H1 (cell line): ENCODE measurements at regions not wholly inside any gene's neighbourhood (a gene's known extent, or its start where the extent isn't known, plus 50 kb on each side); places are given as distances from the start of the nearest gene placed in this dataset.

Experiments
- CTCF ChIA-PET: fragments of 300-600 bp; sonication (Branson Sonifier 250); formaldehyde crosslinking; loops from one replicate; lab custom pipeline; 2021; ENCODE audit not compliant: partially characterized antibody; lab: Charles Lee
- POLR2A ChIA-PET: fragments of 300-600 bp; sonication (Branson Sonifier 250); formaldehyde crosslinking; loops from one replicate; lab custom pipeline; 2021; ENCODE audit warnings: inconsistent platforms; ENCODE audit not compliant: partially characterized antibody; lab: Charles Lee
- DNase-seq, 2 experiments: peaks; one replicate each; pipeline versions ENCODE4 v3.0.0 to v3.0.0-alpha.2; 2010 to 2022; ENCODE audit warnings: low spot score in 2 of 2, low read depth in 1 of 2, mixed read lengths in 1 of 2
- FAIRE-seq: peaks from 2 replicates; lab custom pipeline; 2011; peaks lifted over from hg19 to GRCh38; lab: Jason Lieb, UNC
- H2AFZ ChIP-seq: 2 replicates; pipeline ENCODE4 v1.8.1; 2012; ENCODE audit warnings: low read length, inconsistent platforms
- H2AK5ac ChIP-seq: 2 replicates; pipeline ENCODE4 v1.6.1; 2013; ENCODE audit warnings: low read depth, low read length
- H2BK120ac ChIP-seq: replicated peaks from 2 replicates; pipeline ENCODE3; 2013; ENCODE audit warnings: low read depth, low read length, inconsistent platforms
- H2BK12ac ChIP-seq: 2 replicates; pipeline ENCODE4 v1.6.1; 2013; ENCODE audit warnings: low read depth, low read length
- H2BK15ac ChIP-seq: 2 replicates; pipeline ENCODE4 v1.6.1; 2013; ENCODE audit warnings: low read length
- H2BK20ac ChIP-seq: 2 replicates; pipeline ENCODE4 v1.6.1; 2013; ENCODE audit warnings: low read length
- H2BK5ac ChIP-seq: 2 replicates; pipeline ENCODE4 v1.6.1; 2013; ENCODE audit warnings: low read depth, low read length
- H3K14ac ChIP-seq: 2 replicates; pipeline ENCODE4 v1.6.1; 2013; ENCODE audit warnings: inconsistent platforms; ENCODE audit not compliant: insufficient read length
- H3K18ac ChIP-seq: 2 replicates; pipeline ENCODE4 v1.6.1; 2013; ENCODE audit warnings: low read length; ENCODE audit errors: extremely low read depth
- H3K23ac ChIP-seq: 2 replicates; pipeline ENCODE4 v1.6.1; 2013; ENCODE audit warnings: inconsistent platforms; ENCODE audit not compliant: insufficient read length
- H3K23me2 ChIP-seq: 2 replicates; pipeline ENCODE4 v1.6.1; 2013; ENCODE audit warnings: low read depth, low read length
- H3K27ac ChIP-seq: 2 replicates; pipeline ENCODE4 v1.6.1; 2011; ENCODE audit warnings: low read depth, low read length, inconsistent platforms
- H3K27me3 ChIP-seq, 4 experiments: replicated peaks in 1 of 4; 1 replicate in 1 of 4; 2 replicates in 3 of 4; pipeline versions ENCODE4 v1.6.1 to v1.8.1; 2011 to 2013; ENCODE audit warnings: low read length in 3 of 4, mild to moderate bottlenecking in 3 of 4, inconsistent platforms in 2 of 4, mixed read lengths in 2 of 4, moderate library complexity in 1 of 4; ENCODE audit not compliant: control insufficient read depth in 3 of 4, insufficient read depth in 3 of 4; ENCODE audit errors: extremely low read depth in 1 of 4
- H3K36me3 ChIP-seq, 4 experiments: 2 replicates each; pipeline versions ENCODE4 v1.6.1 to v1.8.1; 2011 to 2013; ENCODE audit warnings: mild to moderate bottlenecking in 4 of 4, low read length in 3 of 4, moderate library complexity in 2 of 4, control low read depth in 1 of 4, inconsistent platforms in 1 of 4; ENCODE audit not compliant: insufficient read depth in 4 of 4, control insufficient read depth in 2 of 4
- H3K4ac ChIP-seq: replicated peaks from 2 replicates; pipeline ENCODE3; 2013; ENCODE audit warnings: low read length, low read depth, mixed read lengths, inconsistent platforms; ENCODE audit not compliant: insufficient read length
- H3K4me1 ChIP-seq, 4 experiments: replicated peaks in 1 of 4; 1 replicate in 1 of 4; 2 replicates in 3 of 4; pipeline versions ENCODE4 v1.6.1 to v1.8.1; 2011 to 2013; ENCODE audit warnings: low read length in 3 of 4, inconsistent platforms in 2 of 4, mixed read lengths in 1 of 4; ENCODE audit not compliant: insufficient read depth in 4 of 4, control insufficient read depth in 3 of 4
- H3K4me2 ChIP-seq, 2 experiments: 2 replicates each; pipeline versions ENCODE4 v1.6.1 to v1.8.1; 2011 to 2013; ENCODE audit warnings: low read depth in 2 of 2, low read length in 2 of 2, control low read depth in 1 of 2, inconsistent platforms in 1 of 2, mild to moderate bottlenecking in 1 of 2; ENCODE audit not compliant: insufficient read depth in 1 of 2
- H3K4me3 ChIP-seq, 4 experiments: fragments of 200-600, 300-600 bp in 1 of 4; sonication (generic), shearing (Covaris generic), sonication (Bioruptor Twin) in 1 of 4; 2 replicates each; pipeline versions ENCODE4 v1.5.1 to v1.8.1; 2011 to 2016; ENCODE audit warnings: low read length in 4 of 4, low read depth in 3 of 4, control low read depth in 2 of 4, inconsistent platforms in 2 of 4, mild to moderate bottlenecking in 2 of 4, mixed read lengths in 1 of 4, moderate library complexity in 1 of 4; ENCODE audit not compliant: insufficient read depth in 2 of 4; ENCODE audit errors: extremely low read depth in 1 of 4
- H3K56ac ChIP-seq: replicated peaks from 2 replicates; pipeline ENCODE3; 2013; ENCODE audit warnings: low read depth, mild to moderate bottlenecking, mixed read lengths, low read length, inconsistent platforms; ENCODE audit not compliant: insufficient read length
- H3K79me1 ChIP-seq: 2 replicates; pipeline ENCODE4 v1.6.1; 2013; ENCODE audit warnings: low read depth, low read length, control low read depth
- H3K79me2 ChIP-seq, 2 experiments: 2 replicates each; pipeline versions ENCODE4 v1.6.1 to v1.8.1; 2012 to 2013; ENCODE audit warnings: low read length in 2 of 2, mild to moderate bottlenecking in 2 of 2, inconsistent platforms in 1 of 2; ENCODE audit not compliant: insufficient read depth in 2 of 2, control insufficient read depth in 1 of 2
- H3K9ac ChIP-seq, 4 experiments: replicated peaks in 1 of 4; 1 replicate in 1 of 4; 2 replicates in 3 of 4; pipeline versions ENCODE4 v1.6.1 to v1.8.1; 2011 to 2013; ENCODE audit warnings: low read depth in 3 of 4, low read length in 3 of 4, control low read depth in 2 of 4, mild to moderate bottlenecking in 2 of 4, moderate library complexity in 2 of 4, inconsistent platforms in 1 of 4; ENCODE audit errors: extremely low read depth in 1 of 4
- H3K9me3 ChIP-seq, 2 experiments: 2 replicates each; pipeline versions ENCODE4 v1.6.1 to v1.8.1; 2012 to 2013; ENCODE audit warnings: mild to moderate bottlenecking in 2 of 2, moderate library complexity in 2 of 2, control low read depth in 1 of 2, inconsistent platforms in 1 of 2, low read depth in 1 of 2, low read length in 1 of 2, mixed read lengths in 1 of 2; ENCODE audit not compliant: insufficient read depth in 2 of 2
- H4K20me1 ChIP-seq, 2 experiments: replicated peaks in 1 of 2; 2 replicates each; pipeline versions ENCODE3 to v1.8.1; 2011 to 2013; ENCODE audit warnings: inconsistent platforms in 2 of 2, low read length in 2 of 2, mild to moderate bottlenecking in 1 of 2; ENCODE audit not compliant: insufficient read depth in 2 of 2, control insufficient read depth in 1 of 2
- H4K5ac ChIP-seq: 2 replicates; pipeline ENCODE4 v1.6.1; 2013; ENCODE audit warnings: low read length, low read depth, mixed read lengths, inconsistent platforms; ENCODE audit not compliant: insufficient read length
- H4K8ac ChIP-seq: 2 replicates; pipeline ENCODE4 v1.8.0; 2013; ENCODE audit warnings: mild to moderate bottlenecking, moderate library complexity, low read length, inconsistent platforms; ENCODE audit not compliant: insufficient read depth; ENCODE audit errors: extremely low read depth
- H4K91ac ChIP-seq: replicated peaks from 2 replicates; pipeline ENCODE3; 2013; ENCODE audit warnings: low read length, mixed read lengths, inconsistent platforms; ENCODE audit not compliant: insufficient read length
- CHD2 ChIP-seq: IDR thresholded peaks from 2 replicates; pipeline ENCODE4 v1.6.1; 2012; ENCODE audit warnings: low read length, improper control_type of control experiment
- KDM1A ChIP-seq: fragments of 200-600, 300-600 bp; sonication (generic); IDR thresholded peaks from 2 replicates; pipeline ENCODE4 v1.7.1; 2016; ENCODE audit warnings: mild to moderate bottlenecking, low read length, borderline replicate concordance
- PHF8 ChIP-seq: fragments of 200-600 bp; sonication (generic); conservative IDR thresholded peaks from 2 replicates; pipeline ENCODE4 v1.7.1; 2012; ENCODE audit warnings: low read depth, mild to moderate bottlenecking, inconsistent platforms, low read length, moderate library complexity
- SAP30 ChIP-seq: fragments of 300-600 bp; sonication (generic); IDR thresholded peaks from 2 replicates; pipeline ENCODE4 v1.7.1; 2012; ENCODE audit warnings: low read length, moderate library complexity, mild to moderate bottlenecking, inconsistent platforms; ENCODE audit not compliant: insufficient read depth, insufficient replicate concordance
- SP4 ChIP-seq: IDR thresholded peaks from 2 replicates; pipeline ENCODE4 v1.6.1; 2012; ENCODE audit warnings: low read length, inconsistent platforms
- YY1 ChIP-seq: IDR thresholded peaks from 2 replicates; pipeline ENCODE4 v1.6.1; 2011; ENCODE audit warnings: low read depth, mild to moderate bottlenecking, low read length
- WGBS, 2 experiments: shearing (Covaris generic) in 1 of 2; methylation state at CpG; one replicate each; pipeline versions ENCODE4 v1.1.6 to v1.1.7; 2013 to 2015; ENCODE audit warnings: low lambda C conversion rate in 2 of 2, mixed read lengths in 2 of 2, inconsistent platforms in 1 of 2, low coverage in 1 of 2, missing lambda C conversion rate in 1 of 2; ENCODE audit not compliant: insufficient replicate concordance in 2 of 2, insufficient coverage in 1 of 2, insufficient read length in 1 of 2; ENCODE audit errors: extremely low coverage in 1 of 2, missing lambda C conversion rate in 1 of 2; 5-methylcytosine and 5-hydroxymethylcytosine counted together
- TF ChIP-seq, protein P1 (sequence below): IDR thresholded peaks from 2 replicates; pipeline ENCODE4 v1.6.1; 2011; ENCODE audit warnings: low read depth, mild to moderate bottlenecking, low read length; ENCODE audit not compliant: insufficient read depth
- TF ChIP-seq, protein P2 (sequence below): IDR thresholded peaks from 2 replicates; pipeline ENCODE4 v1.6.1; 2012; ENCODE audit warnings: inconsistent platforms

- DNase-seq, result no peak
- Histone ChIP-seq H3K36me3 (no peaks in the 10 kb centered on the region), H3K4me1 (peaks cover 0 to 3% (median 1%) of the 10 kb centered on the region in 4 experiments; a peak in 3 of 7 replicates), H2BK5ac (no peak overlapping the region), H3K23me2 (no peaks in the 10 kb centered on the region), H3K14ac (no peak overlapping the region), H3K18ac (no peak overlapping the region), H3K9ac (no peak overlapping the region), H3K79me2 (no peaks in the 10 kb centered on the region), H4K5ac (no peak overlapping the region), H4K20me1 (no peaks in the 10 kb centered on the region), H4K8ac (no peak overlapping the region), H2BK15ac (no peak overlapping the region), H2BK120ac (no peak overlapping the region), H3K27ac (no peak overlapping the region), H3K56ac (no peak overlapping the region), H2AFZ (no peak overlapping the region), H2BK20ac (no peak overlapping the region), H4K91ac (no peak overlapping the region), H3K27me3 (no peaks in the 10 kb centered on the region), H3K23ac (no peak overlapping the region), H3K4me2 (no peak overlapping the region), H2BK12ac (no peak overlapping the region), H3K4ac (no peak overlapping the region), H3K79me1 (no peaks in the 10 kb centered on the region), H3K9me3 (no peaks in the 10 kb centered on the region), H2AK5ac (no peak overlapping the region), H3K4me3 (no peak overlapping the region)
- TF ChIP-seq KDM1A (no peak), YY1 (no peak), PHF8 (no peak), CHD2 (no peak), SP4 (no peak), SAP30 (no peak)
- TF ChIP-seq, protein P1, sequence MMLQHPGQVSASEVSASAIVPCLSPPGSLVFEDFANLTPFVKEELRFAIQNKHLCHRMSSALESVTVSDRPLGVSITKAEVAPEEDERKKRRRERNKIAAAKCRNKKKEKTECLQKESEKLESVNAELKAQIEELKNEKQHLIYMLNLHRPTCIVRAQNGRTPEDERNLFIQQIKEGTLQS, result no peak
- TF ChIP-seq, protein P2, sequence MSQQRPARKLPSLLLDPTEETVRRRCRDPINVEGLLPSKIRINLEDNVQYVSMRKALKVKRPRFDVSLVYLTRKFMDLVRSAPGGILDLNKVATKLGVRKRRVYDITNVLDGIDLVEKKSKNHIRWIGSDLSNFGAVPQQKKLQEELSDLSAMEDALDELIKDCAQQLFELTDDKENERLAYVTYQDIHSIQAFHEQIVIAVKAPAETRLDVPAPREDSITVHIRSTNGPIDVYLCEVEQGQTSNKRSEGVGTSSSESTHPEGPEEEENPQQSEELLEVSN, result no peak
- FAIRE-seq, result no peak
- WGBS, 2 experiments, result 91% methylated on average over 1 of the region's 1 CpG; no CpG with 5 or more reads in 1 of the 2 experiments
- POLR2A ChIA-PET, result no interaction called here
- CTCF ChIA-PET, result no interaction called here
These were observed 82.3 kb upstream of the KCNIP4 start for GRCh38 chr4:22030881-22031280.
